ENCODE measurements at regions not wholly inside any gene's neighbourhood (a gene's known extent, or its start where the extent isn't known, plus 50 kb on each side); places are given as distances from the start of the nearest gene placed in this dataset.

- no peak overlapping the region for H3K18ac ChIP-seq (ENCODE audit: extremely low read depth, low read length)
- no peaks in the 10 kb centered on the region for H3K79me2 ChIP-seq (ENCODE audit: control insufficient read depth in 1 of 2, insufficient read depth in 2 of 2, low read length in 2 of 2)
- no peak for DNase-seq (ENCODE audit: low read depth in 1 of 2, low spot score in 2 of 2)
- ChIA-PET CTCF (ENCODE audit: partially characterized antibody) (no interaction called here), POLR2A (ENCODE audit: partially characterized antibody) (no interaction called here)
- H2AK5ac ChIP-seq (ENCODE audit: low read depth, low read length): no peak overlapping the region
- no peaks in the 10 kb centered on the region for H3K9me3 ChIP-seq (ENCODE audit: insufficient read depth in 2 of 2, low read depth in 1 of 2, low read length in 1 of 2)
- no peak overlapping the region for H2BK15ac ChIP-seq (ENCODE audit: low read length)
- H2BK5ac ChIP-seq (ENCODE audit: low read depth, low read length): no peak overlapping the region
- H3K4me1 ChIP-seq (replicated peaks in 1 of 4; ENCODE audit: control insufficient read depth in 3 of 4, insufficient read depth in 4 of 4, low read length in 3 of 4): no peaks in the 10 kb centered on the region
- no peak overlapping the region for H2BK12ac ChIP-seq (ENCODE audit: low read depth, low read length)
- H3K36me3 ChIP-seq (ENCODE audit: control insufficient read depth in 2 of 4, insufficient read depth in 4 of 4, low read length in 3 of 4): no peaks in the 10 kb centered on the region
- H3K23me2 ChIP-seq (ENCODE audit: low read depth, low read length): no peaks in the 10 kb centered on the region
- no peak overlapping the region for H3K4me2 ChIP-seq (ENCODE audit: insufficient read depth in 1 of 2, low read depth in 2 of 2, low read length in 2 of 2)
- H2AFZ ChIP-seq (ENCODE audit: low read length): no peak overlapping the region
- H3K14ac ChIP-seq (ENCODE audit: insufficient read length): no peak overlapping the region
- no peaks in the 10 kb centered on the region for H3K79me1 ChIP-seq (ENCODE audit: low read depth, low read length)
- H4K20me1 ChIP-seq (replicated peaks in 1 of 2; ENCODE audit: control insufficient read depth in 1 of 2, insufficient read depth in 2 of 2, low read length in 2 of 2): no peaks in the 10 kb centered on the region
- H3K27ac ChIP-seq (ENCODE audit: low read depth, low read length): no peak overlapping the region
- no peak overlapping the region for H3K4me3 ChIP-seq (ENCODE audit: extremely low read depth in 1 of 4, insufficient read depth in 2 of 4, low read depth in 3 of 4, low read length in 4 of 4)
- no peak overlapping the region for H4K8ac ChIP-seq (ENCODE audit: extremely low read depth, insufficient read depth, low read length)
- no peak for TF ChIP-seq USF2 (IDR thresholded peaks at IDR 0.05; ENCODE audit: low read length)
- TF ChIP-seq SIX5 (IDR thresholded peaks at IDR 0.05; ENCODE audit: low read depth, low read length): no peak
- no peak for TF ChIP-seq FOSL1 (IDR thresholded peaks at IDR 0.05; ENCODE audit: insufficient read depth, low read depth, low read length)
- no peak overlapping the region for H3K23ac ChIP-seq (ENCODE audit: insufficient read length)
- H2BK20ac ChIP-seq (ENCODE audit: low read length): no peak overlapping the region
- no peak overlapping the region for H3K4ac ChIP-seq (replicated peaks; ENCODE audit: insufficient read length, low read depth, low read length)
- no peak overlapping the region for H3K9ac ChIP-seq (replicated peaks in 1 of 4; ENCODE audit: extremely low read depth in 1 of 4, low read depth in 3 of 4, low read length in 3 of 4)
- H4K5ac ChIP-seq (ENCODE audit: insufficient read length, low read depth, low read length): no peak overlapping the region
- no peak for FAIRE-seq
- H4K91ac ChIP-seq (replicated peaks; ENCODE audit: insufficient read length, low read length): no peak overlapping the region
- H3K27me3 ChIP-seq (replicated peaks in 1 of 4; ENCODE audit: control insufficient read depth in 3 of 4, extremely low read depth in 1 of 4, insufficient read depth in 3 of 4, low read length in 3 of 4): no peaks in the 10 kb centered on the region
- H3K56ac ChIP-seq (replicated peaks; ENCODE audit: insufficient read length, low read depth, low read length): no peak overlapping the region
- H2BK120ac ChIP-seq (replicated peaks; ENCODE audit: low read depth, low read length): no peak overlapping the region
- 94% methylated on average over 1 of the region's 1 CpG; no CpG with 5 or more reads in 1 of the 2 experiments for WGBS, 2 experiments (ENCODE audit: extremely low coverage in 1 of 2, insufficient coverage in 1 of 2, insufficient read length in 1 of 2, insufficient replicate concordance in 2 of 2, low coverage in 1 of 2, low lambda C conversion rate in 2 of 2, missing lambda C conversion rate in 1 of 2)
These were observed 533.5 kb upstream of the ZNF385D start for GRCh38 chr3:22284559-22284958.

Measured in H1 (cell line).